Sigmoid colon (tissue), 4 donors: ENCODE measurements at regions not wholly inside any gene's neighbourhood (a gene's known extent, or its start where the extent isn't known, plus 50 kb on each side); places are given as distances from the start of the nearest gene placed in this dataset.

Experiments used
- EP300 ChIP-seq, 4 donors: sonication (generic); formaldehyde crosslinking; IDR thresholded peaks; one replicate each; pipeline ENCODE4 v1.6.1; 2017; ENCODE audit warnings: antibody characterized with exemption in 4 of 4
- POLR2A ChIP-seq, 2 donors: fragments of 450-650 bp; IDR thresholded peaks; one replicate each; pipeline ENCODE4 v1.6.1; 2016; ENCODE audit warnings: antibody characterized with exemption in 2 of 2, mild to moderate bottlenecking in 2 of 2, moderate library complexity in 2 of 2
- POLR2AphosphoS5 ChIP-seq, 4 donors: sonication (generic); formaldehyde crosslinking; IDR thresholded peaks; one replicate each; pipeline ENCODE4 v1.6.1; 2017; ENCODE audit warnings: antibody characterized with exemption in 4 of 4

DNA sequence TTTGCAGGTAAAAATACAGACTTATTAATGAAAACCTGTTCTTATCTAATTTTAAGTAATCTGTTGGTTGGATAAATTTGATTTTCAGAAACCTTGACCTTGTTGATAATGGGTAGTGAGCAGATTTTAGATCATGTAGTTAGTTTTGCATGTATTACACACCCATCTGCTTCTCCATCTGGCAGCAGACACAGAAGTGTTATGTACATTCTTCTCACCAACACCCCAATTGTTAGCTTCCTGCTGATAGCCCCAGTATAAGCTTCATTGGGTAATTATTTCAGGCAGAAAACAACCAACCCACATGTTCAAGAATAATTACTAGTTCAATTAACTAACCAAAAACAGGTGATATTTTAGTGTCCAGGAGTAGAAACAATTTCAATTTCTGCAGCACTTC, 1740.5 kb upstream of the AGA start:
- TF ChIP-seq POLR2AphosphoS5 (IDR thresholded peaks at IDR 0.05): no peak
- TF ChIP-seq EP300 (IDR thresholded peaks at IDR 0.05): no peak
- TF ChIP-seq POLR2A (IDR thresholded peaks at IDR 0.05): no peak
